Mesodermal cell (in vitro differentiated cells): ENCODE measurements at regions not wholly inside any gene's neighbourhood (a gene's known extent, or its start where the extent isn't known, plus 50 kb on each side); places are given as distances from the start of the nearest gene placed in this dataset.

Experiments
- H3K27ac ChIP-seq: 2 replicates; pipeline ENCODE4 v1.7.0; 2013; ENCODE audit warnings: mild to moderate bottlenecking, low read depth, low read length, moderate library complexity; ENCODE audit not compliant: severe bottlenecking
- H3K36me3 ChIP-seq: 2 replicates; pipeline ENCODE4 v1.7.1; 2013; ENCODE audit warnings: mild to moderate bottlenecking, low read length, moderate library complexity; ENCODE audit not compliant: control insufficient read depth, insufficient read depth
- H3K4me1 ChIP-seq: one replicate; pipeline ENCODE4 v1.7.1; 2013; ENCODE audit warnings: mild to moderate bottlenecking, low read length; ENCODE audit not compliant: insufficient read depth, control insufficient read depth, poor library complexity, severe bottlenecking
- H3K4me3 ChIP-seq: 2 replicates; pipeline ENCODE4 v1.7.0; 2013; ENCODE audit warnings: low read length, control low read depth, mild to moderate bottlenecking; ENCODE audit not compliant: insufficient read depth, poor library complexity, severe bottlenecking; ENCODE audit errors: extremely low read depth
- H3K9me3 ChIP-seq: 2 replicates; pipeline ENCODE4 v1.7.1; 2013; ENCODE audit warnings: mild to moderate bottlenecking, low read length, moderate library complexity; ENCODE audit not compliant: control insufficient read depth
- WGBS, 2 experiments: methylation state at CpG; one replicate each; pipeline ENCODE4 v1.1.5; 2013; ENCODE audit warnings: missing lambda C conversion rate in 2 of 2; ENCODE audit not compliant: insufficient coverage in 2 of 2; 5-methylcytosine and 5-hydroxymethylcytosine counted together

DNA sequence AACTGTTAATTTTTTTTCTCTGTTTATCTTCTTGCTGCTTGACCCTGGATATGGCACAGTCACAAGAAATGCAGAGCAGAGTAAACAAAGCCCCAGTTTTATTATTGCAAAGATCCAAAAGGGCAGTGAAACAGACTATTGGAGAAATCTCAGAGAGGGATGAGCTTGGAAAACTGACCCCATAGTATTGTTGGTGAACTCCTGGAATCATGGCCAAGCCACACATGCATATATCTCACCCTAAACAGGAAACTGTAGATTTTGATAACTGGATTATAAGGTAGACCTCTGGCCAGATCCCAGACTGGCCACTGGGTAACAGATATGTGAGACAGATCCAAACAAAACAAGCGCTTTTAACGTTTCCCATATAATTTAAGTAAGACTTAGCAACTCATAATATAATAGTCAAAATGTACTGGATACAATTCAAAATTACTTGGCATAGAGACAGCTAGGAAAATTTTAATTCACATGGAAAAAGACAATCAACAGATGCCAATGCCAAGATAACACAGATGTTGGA, 263.5 kb upstream of the SEMA6A start:
- no CpG with 5 or more reads among the region's 2 CpGs for WGBS, 2 experiments
- H3K27ac ChIP-seq, result no peak overlapping the region
- no peaks in the 10 kb centered on the region for H3K36me3 ChIP-seq
- H3K4me1 ChIP-seq, result no peaks in the 10 kb centered on the region
- no peaks in the 10 kb centered on the region for H3K9me3 ChIP-seq
- no peak overlapping the region for H3K4me3 ChIP-seq

- Histone ChIP-seq H3K4me1 (no peaks in the 10 kb centered on the region), H3K9me3 (no peaks in the 10 kb centered on the region), H3K4me3 (no peak overlapping the region), H3K36me3 (no peaks in the 10 kb centered on the region), H3K27ac (no peak overlapping the region)
- no CpG with 5 or more reads among the region's 2 CpGs for WGBS, 2 experiments
Observed at GRCh38 chr5:116834796-116835515, 260.3 kb upstream of the SEMA6A start.

DNA sequence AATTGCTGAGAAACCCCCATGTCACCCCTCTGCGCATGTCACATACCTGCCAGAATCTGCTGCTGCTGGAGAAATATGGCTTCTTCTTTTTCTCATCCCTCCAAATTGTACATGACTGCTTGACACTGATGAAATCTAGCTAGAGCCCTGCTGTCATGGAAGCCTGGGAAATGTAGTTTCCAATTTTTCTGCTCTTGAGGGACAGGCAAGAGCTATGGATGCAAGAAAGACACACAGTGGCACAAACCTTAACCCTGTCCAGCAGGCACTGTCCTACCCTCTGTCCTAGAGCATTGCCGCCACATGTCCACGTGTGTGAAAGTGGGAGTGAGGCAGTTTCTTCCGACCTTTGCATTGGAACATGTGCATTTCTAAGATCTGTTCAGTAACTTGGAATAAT, 255.5 kb upstream of the SEMA6A start:
- WGBS, 2 experiments, result 89 to 100% methylated on average over 2 to 3 of the region's 4 CpGs
- H3K36me3 ChIP-seq, result no peaks in the 10 kb centered on the region

DNA sequence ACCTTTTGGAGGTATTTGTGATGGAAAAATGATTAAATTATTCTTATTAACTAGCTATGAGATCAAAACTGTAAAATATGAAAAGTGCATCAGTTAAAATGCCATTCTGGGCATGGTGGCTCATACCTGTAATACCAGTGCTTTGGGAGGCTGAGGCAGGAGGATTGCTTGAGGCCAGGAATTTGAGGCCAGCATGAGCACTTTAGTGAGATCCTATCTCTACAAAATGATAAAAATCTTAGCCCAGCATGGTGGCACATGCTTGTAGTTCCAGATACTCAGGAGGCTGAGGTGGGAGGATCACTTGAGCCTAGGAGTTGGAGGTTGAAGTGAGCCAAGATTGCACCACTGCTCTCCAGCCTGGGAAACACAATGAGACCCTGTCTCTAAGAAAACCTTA, 252.5 kb upstream of the SEMA6A start:
- Histone ChIP-seq H3K9me3 (no peaks in the 10 kb centered on the region), H3K36me3 (no peaks in the 10 kb centered on the region), H3K4me1 (peaks cover 6% of the 10 kb centered on the region), H3K4me3 (no peak overlapping the region), H3K27ac (no peak overlapping the region)

More for the DNA sequence above, 255.5 kb upstream of the SEMA6A start:
- Histone ChIP-seq H3K4me3 (no peak overlapping the region), H3K27ac (peak overlapping the region; percentile 6), H3K4me1 (peaks cover 4% of the 10 kb centered on the region), H3K9me3 (no peaks in the 10 kb centered on the region)

DNA sequence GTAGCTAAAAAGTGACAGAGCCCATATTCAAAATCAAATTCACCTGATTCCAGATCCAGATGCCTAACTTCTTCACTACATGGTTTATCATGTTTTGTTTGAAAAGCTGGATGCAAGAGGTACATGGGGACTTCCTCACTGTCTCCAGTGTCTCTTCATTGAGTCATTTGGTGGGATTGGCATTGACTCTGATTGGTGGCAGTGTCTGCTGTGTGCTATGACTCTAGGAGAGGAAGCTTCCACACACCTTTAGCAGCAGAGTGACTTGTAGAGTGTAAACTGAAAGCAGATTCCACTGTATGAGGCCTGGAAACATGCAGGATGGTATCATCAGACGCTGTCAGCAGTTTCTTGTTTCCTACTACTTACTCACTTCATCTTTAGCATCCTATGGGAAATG, 250.9 kb upstream of the SEMA6A start:
- no peaks in the 10 kb centered on the region for H3K36me3 ChIP-seq
- H3K4me3 ChIP-seq, result no peak overlapping the region
- H3K27ac ChIP-seq, result no peak overlapping the region
- no peaks in the 10 kb centered on the region for H3K9me3 ChIP-seq
- H3K4me1 ChIP-seq, result peaks cover 6% of the 10 kb centered on the region
- WGBS, 2 experiments, result 100% methylated on average over 1 of the region's 1 CpG

- peaks cover 6% of the 10 kb centered on the region for H3K4me1 ChIP-seq
- H3K9me3 ChIP-seq, result no peaks in the 10 kb centered on the region
- H3K36me3 ChIP-seq, result no peaks in the 10 kb centered on the region
- no peak overlapping the region for H3K4me3 ChIP-seq
- WGBS, 2 experiments, result 67 to 69% methylated on average over 2 to 3 of the region's 3 CpGs
- H3K27ac ChIP-seq, result no peak overlapping the region
Observed at GRCh38 chr5:116824751-116825438, 250.3 kb upstream of the SEMA6A start.

DNA sequence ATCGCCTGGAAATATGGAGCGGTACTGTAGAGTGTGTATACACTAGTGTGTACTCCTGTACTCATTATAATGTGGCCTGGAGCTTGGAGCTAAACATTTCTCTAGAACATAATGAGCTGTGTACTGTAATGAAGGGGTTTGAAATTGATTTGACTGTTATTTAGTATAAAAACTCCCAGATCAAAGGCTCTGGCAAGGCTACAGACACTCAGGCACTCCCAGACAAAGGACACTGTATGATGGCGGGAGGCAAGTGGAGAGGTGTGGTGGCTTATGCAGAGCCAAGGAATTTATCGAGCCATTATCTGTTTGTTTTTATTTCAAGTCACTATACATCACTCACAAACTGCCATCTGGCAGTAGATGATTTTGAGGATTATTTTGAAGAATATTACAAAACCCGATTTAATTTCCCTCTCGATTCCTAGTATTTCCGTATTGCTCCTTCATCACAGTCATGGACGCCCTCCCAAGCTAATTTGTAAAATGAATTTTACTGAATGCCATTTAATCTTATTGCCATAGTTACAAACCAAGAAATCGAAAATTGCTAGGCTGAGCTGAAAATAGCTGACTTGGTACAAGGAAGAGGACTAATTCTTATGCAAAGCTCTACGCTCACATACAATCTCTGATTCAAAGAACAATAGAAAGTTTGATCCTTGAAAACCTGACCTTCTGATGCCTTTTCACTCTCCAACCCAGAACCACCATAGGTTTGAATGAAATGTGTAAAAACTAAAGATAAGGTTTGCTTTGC, 240.2 kb upstream of the SEMA6A start:
- Histone ChIP-seq H3K4me1 (peaks cover 12% of the 10 kb centered on the region), H3K27ac (no peak overlapping the region), H3K4me3 (no peak overlapping the region), H3K9me3 (no peaks in the 10 kb centered on the region), H3K36me3 (no peaks in the 10 kb centered on the region)
- 83 to 100% methylated on average over 2 to 4 of the region's 10 CpGs for WGBS, 2 experiments

DNA sequence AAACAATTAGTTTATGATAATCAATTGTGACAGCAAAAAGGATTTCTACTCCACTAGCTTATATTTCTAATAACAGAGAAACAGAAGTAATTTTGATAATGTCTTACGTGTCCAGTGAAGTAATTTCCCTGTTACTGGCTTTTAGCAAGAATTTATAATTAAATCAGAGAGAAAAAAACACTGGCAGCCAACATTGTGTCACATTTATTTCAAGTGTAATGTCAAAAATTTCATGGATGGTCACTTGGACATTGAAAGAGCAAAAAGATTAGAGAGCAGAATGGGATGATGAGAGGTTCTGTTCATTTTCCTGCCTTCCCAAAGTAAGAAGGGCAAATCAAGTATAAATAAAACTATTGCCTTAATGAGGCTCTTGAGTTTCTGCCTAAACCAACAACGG, 239.3 kb upstream of the SEMA6A start:
- Histone ChIP-seq H3K27ac (no peak overlapping the region), H3K9me3 (no peaks in the 10 kb centered on the region), H3K4me1 (peaks cover 12% of the 10 kb centered on the region), H3K4me3 (no peak overlapping the region), H3K36me3 (no peaks in the 10 kb centered on the region)
- no CpG with 5 or more reads among the region's 2 CpGs for WGBS, 2 experiments

DNA sequence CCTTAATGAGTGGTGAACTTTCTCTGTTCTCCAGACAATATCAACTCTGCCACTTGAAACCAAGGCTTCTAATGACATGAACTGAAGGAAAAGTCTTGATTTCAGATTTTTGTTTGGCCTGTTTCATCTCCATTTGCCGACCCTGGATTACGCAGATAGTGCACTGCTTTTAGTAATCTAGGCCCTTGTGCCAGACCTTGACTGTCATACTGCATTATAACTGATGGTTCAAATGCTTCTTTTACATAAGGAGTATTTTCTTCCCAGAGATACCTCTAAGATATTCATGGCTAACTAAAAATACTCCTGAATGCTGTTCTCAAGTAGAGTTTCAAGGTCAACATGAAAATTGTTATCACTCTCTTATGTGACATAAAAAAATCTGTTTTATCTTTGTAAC, 238.7 kb upstream of the SEMA6A start:
- 100% methylated on average over 2 of the region's 2 CpGs; no CpG with 5 or more reads in 1 of the 2 experiments for WGBS, 2 experiments
- Histone ChIP-seq H3K9me3 (no peaks in the 10 kb centered on the region), H3K27ac (no peak overlapping the region), H3K4me1 (peaks cover 12% of the 10 kb centered on the region), H3K4me3 (no peak overlapping the region), H3K36me3 (no peaks in the 10 kb centered on the region)

- 20% methylated on average over 1 of the region's 2 CpGs; no CpG with 5 or more reads in 1 of the 2 experiments for WGBS, 2 experiments
- Histone ChIP-seq H3K4me3 (no peak overlapping the region), H3K4me1 (peaks cover 7% of the 10 kb centered on the region), H3K9me3 (no peaks in the 10 kb centered on the region), H3K27ac (peak overlapping the region; percentile 6), H3K36me3 (no peaks in the 10 kb centered on the region)
Observed at GRCh38 chr5:116810951-116811350, 236.3 kb upstream of the SEMA6A start.
